ENCODE measurements at regions not wholly inside any gene's neighbourhood (a gene's known extent, or its start where the extent isn't known, plus 50 kb on each side); places are given as distances from the start of the nearest gene placed in this dataset.

DNA sequence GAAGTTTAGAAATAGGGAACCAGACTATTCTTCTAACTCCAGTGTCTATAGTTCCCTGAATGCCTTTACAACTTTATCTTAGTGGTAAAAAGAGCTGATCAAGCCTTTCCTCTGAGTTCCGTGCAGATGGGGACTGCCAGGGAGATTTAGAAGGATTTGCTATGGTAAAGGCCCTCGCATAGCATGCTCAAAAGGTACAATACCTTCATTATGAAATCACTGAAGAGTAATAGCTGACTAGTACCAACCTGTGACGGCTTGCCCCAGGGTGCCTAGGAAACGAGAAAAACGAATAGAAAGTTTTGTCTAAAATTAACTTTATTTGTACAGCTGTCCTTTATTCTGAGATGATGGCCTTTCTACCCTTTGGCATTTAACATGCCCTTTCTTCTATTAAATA, 150.1 kb upstream of the ARHGAP42 start:
- DNase-seq, result no peak

DNA sequence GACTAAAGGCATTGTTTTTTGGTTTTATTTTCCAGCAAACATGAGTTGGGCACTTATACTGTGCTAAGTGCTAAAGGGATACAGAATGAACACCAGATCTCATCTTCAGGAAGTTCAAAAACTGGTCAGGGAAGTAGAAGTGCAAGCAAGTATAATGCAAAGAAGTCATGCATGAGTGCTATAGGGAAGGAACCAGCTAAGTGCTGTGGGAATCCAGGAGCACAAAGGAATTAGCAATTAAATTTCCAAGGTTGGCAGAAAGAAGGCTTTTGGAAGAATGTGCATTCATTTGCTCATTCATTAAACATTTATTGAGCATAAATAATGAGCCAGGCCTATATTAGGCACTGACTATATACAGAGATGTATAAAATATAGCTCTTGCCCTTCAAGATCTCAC, 143.7 kb upstream of the ARHGAP42 start:
- DNase-seq, result no peak

DNA sequence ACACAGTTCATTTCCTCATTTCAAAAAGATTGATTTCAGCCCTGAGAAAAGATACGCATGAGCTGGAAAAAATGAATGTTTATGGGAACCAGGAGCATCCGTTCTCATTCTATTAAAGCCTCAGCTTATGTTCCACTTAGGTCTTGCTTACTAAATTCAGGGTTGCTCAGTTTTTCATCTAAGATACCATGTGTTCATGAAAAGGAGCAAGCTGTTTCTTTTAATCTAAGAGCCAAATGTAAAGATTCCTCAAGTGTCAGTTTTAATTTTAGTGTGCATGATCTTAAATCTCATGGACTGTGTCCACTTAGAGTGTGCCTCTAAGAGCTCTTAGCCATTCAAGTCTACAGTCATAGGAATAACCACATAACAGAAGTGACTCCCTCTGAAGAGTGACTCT, 141.5 kb upstream of the ARHGAP42 start:
- no peak for DNase-seq

DNA sequence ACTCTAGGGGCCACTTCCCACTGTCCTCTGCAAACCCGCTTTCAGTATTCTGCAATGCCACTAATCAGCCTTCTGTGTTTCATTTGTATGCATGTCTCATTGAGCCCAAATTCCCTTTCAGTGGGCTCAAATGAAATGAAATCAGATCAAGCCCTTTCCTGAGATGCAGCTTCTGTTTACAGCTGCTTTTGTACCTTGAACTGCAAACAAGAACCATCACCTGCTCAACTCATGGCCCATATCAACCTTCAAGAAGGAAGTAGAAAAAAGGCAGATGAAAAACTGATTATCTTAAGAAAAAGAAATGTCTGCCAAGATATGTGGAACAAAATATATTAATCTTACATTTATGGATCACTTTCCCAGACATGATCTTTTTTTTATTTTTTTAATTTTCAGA, 141.1 kb upstream of the ARHGAP42 start:
- no peak for DNase-seq

DNA sequence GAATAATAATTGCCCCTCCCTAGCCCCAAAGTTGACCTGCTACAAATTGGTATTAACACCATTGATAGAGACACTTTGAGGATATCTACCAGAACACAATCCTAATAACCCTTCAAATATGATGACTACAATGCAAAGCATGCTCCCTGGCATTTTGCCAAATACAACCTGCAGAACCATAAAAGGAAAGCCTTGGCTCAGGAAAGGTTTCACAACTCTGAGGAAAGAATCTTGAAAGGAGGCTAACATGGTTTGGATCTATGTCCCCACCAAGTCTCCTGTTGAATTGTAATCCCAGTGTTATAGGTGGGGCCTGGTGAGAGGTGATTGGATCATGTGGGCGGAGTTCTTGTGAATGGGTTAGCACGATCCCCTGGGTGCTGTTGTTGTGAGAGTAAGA, 140.4 kb upstream of the ARHGAP42 start:
- DNase-seq, result no peak

DNA sequence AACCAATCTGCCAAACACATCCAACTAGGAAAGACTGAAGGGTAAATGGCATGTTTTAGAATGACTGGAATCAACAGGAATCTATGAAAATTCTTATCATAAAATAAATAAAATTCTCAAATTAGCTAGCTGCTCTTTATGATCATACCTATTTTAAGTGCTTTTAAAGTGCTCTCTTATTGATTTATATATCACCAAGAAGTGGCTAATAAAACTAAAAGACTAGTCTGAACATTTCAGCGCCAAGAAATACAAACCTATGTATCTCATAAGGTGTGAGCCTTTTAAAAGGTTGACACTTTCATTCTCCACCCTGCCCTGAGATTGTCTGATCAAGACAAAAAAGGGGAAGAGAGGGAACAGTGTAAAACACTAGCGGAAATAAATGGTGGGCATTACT, 136.8 kb upstream of the ARHGAP42 start:
- no peak for DNase-seq

DNA sequence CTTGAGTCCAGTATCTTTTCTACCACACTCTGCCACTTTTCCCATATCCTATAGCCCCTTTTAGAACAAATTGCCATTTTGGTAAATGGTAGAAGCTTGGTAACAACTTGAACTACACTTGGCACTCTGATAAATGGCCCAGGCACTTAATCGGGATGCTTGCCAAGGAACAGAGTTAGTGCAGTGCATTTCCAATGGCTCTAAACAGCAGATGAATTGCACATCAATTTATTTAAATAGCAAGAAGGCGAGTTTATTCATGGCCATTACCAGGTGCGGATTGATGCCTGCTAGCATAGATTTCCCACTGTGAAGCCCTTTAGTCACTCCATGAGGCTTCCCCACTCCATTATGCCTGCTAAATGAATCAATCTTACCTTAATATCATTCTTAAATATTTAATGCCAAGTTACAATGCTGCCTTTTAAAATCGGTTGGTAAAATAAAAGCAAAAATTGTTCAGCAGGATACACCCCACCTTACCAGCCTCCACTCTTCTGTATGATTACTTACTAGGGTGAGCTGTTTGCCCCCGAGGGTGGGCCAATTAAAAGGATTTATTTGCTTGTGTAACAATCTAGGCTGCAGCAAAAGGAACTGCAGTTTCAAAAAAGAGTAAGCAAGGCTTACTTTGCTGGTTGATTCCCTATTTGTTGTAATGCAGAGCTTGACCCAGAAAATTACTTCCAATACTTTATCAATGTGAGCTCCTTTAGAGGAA, 136.0 kb upstream of the ARHGAP42 start:
- peak; percentile 77 for DNase-seq

DNA sequence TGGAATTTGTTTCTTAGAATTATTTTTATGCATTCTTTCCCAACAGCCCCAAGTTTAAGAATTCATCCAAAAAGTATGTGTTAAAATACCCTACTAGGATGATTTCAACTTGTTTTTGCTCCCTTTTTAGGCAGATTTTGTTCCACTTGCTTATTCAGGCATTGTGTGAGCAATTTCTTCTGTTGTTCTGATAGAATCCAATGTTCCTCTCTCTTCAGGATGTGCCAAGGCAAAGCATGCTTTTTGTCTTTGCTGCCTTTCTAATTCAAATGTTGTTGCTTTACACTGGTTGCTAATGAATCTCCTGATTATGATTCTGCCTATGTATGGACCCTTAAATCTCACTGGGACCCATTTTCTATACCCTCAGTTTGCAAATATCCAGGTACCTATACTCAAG, 131.2 kb upstream of the ARHGAP42 start:
- DNase-seq, result no peak

DNA sequence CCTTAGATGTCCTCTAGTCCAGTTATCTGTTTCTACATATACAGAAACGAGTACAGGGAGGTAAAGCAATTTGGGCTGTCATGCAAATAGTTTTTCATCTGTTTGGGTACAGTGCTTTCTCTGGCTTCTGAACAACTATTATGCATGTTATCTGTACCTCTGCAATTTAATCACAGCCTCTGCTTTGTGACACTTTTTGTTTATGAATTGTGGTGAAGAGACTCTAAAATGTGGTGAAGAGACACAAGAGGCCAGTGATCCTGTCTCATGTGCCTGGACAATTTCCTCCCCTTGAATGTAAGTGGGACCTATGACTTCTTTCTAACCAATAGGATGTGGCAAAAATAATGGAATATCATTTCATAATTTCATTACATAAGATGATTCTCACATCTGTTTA, 130.3 kb upstream of the ARHGAP42 start:
- DNase-seq, result no peak

DNA sequence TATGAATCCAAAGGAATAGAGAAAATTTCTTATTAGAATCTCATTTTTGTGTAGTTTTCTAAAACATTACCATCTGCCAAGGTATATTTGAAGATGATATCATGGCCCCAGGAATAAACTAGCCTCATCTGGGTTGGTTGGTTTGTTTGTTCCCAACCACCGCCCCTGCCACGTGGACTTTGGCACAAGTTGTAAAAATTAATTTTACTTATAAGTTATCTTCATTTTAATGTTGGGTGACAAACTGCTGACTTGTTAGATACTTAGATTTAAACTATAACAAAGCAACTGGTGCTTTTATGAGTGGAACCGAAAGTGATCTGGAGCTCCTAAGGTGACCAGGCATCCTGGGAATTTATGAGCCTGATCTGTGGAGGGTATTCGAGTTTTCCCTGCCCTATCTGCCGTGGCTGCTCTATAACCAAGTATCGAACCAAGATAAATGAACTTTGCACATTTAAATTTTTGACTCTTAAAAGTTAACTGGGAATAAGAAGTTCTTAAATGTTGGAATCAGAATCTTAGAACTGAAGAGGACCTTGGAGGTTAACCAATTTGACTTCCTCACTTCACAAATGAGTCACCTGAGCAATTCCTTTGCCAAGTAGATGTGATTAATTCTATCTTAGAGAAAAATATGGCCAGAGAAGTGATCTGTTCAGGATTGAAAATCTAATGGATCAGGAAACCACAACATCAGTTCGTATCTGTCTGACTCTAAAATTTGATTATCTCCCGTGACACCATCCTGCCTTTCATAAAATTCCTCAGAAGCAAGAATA, 129.1 kb upstream of the ARHGAP42 start:
- DNase-seq, result no peak

DNA sequence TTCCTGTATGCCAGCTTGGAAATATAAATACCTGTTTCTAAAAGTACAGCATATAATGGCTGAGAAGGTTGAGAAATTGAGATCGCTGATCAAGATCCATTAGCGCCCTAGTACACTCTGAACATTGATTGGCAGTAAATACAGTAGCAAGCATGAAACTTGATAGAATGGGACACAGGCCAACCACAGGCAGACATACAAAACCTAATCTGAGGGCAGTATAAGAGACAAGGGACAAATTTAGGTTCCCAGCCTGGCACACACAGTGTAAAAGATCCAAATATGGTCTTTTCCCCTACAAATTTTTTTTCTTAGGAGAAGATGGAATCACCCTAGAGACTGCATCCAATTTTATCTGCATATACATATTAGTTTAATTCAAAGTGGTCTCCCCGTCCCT, 126.5 kb upstream of the ARHGAP42 start:
- DNase-seq, result no peak

DNA sequence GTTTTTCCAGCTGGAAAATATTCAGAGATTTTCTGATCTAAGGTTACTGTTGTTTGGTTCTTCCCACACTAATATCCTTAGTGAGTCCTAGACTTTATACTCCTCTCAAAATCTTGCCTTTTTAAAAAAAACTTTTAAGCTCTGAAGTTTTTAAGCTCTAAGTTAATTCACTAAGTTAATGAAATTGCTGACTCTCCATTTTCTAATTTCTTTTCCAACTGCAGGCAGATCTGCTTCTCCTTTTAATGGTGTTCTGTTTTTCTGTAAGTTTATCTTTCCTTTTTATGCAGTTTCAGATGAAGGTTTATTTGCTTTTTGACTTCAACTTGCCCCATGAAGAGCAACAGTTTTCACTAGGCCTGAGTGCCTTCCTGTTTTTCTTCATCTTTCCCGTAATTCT, 125.8 kb upstream of the ARHGAP42 start:
- no peak for DNase-seq

DNA sequence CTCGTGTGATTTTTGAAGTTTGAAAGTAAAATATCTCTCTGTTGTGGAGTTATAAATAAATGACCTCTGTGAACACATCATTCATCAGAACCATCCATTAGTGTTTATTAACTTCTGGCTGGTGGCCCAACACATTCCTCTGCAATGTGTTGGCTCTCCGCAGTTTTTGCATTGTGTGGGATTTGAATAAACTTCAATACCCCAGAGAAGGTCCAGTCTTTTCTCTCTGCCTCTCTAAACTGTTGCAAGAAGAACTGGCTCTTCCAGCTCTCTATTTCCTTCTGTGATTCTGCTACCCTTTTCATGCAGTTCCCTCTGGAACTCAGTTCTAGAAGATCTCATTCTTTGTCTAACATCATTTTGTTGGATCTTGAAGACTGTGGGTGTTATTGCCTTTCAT, 125.0 kb upstream of the ARHGAP42 start:
- DNase-seq, result no peak

DNA sequence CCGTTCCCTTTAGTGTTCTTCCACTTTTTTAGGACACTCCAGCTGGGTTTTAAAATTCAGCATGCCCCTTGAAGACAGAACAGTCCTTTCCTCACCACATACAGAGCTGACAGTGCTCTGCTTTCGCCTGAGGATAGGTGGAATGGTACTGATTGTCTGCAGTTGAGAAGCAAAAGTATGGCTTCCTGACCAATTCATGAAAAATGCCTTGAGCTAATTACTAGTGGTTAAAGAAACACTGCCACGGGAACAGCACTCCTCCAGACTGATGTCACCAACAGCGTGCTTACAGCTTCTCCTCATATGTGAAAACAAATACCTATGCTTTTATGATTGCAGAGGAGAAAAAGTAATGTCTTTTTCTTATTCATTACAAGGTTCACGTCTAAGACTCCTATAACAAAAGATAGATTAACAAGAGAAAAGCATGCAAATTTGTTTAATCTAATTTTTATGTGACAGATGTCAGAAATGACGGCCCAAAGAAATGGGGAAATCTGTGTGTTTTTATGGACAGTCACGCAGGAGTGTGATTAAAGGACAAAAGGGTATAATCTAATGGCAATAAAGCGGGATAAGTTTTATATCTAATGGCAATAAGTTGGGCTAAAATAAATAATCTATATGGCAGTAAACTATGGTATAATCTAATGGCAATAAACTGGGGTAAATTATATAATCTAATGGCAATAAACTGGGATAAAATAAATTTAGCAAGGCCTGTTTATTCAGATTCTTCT, 123.4 kb upstream of the ARHGAP42 start:
- no peak for DNase-seq

DNA sequence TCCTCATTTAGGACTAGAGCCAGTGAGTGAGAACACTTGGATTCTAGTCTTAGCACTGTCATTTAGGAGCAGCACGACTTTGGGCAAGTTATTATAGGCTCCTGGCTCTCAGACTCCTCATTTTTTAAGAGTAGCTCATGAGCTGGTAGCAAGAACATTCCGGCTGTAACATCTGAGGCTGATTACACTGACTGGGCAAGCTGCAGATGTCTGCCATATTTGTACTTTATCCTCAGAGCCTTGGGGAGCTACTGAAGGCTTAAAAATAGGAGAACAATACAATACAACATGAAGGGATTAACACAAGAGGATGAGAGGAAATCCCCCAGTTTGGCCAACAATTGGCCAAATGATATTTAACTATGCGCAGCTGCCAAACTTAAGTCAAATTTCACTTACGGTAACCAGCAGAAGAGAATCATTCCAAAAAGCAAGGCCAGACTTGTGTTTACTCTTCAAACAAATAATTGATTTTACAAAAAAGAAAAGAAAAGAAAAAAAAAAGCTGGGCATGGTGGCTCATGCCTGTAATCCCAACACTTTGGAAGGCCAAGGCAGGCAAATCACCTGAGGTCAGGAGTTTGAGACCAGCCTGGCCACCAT, 113.1 kb upstream of the ARHGAP42 start:
- DNase-seq, result no peak

DNA sequence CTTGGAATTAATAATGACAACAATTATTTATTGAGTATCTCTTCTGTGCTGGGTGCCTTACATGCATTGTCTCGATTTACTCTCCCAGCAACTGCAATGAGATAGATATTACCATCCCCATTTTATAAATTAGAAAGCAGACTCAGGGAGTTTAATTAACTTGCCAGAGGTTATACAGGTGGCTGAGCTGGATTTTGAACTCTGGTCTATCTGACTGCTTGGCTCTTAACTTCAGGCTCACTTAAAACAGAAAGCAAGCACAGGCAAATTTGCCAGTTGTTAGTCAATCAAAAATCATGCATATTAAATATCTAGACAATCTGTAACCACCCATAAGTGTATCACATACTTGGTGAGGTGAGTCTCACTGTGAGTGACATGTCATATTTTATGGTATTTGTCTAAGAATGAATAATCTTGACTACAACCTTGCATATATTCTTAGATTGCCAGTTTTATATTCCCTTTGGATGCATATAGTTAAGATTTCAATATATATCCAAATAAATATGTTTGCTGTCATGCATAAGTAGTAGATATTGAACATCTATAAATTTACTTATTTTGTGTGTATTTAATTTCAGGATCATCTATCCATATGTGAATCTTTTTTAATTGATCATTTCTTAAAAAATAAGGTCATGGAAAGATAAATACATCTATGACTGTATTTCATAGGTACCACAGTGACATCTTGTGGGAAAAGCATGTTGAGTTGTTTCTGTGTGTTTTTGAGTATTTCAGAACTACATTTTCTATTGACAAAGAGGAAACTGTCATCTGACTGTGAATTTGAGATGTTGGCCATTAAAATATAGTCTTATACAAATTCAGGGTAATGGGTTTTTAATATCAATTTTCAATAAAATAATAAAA, 112.0 kb upstream of the ARHGAP42 start:
- peak; percentile 32 for DNase-seq

DNA sequence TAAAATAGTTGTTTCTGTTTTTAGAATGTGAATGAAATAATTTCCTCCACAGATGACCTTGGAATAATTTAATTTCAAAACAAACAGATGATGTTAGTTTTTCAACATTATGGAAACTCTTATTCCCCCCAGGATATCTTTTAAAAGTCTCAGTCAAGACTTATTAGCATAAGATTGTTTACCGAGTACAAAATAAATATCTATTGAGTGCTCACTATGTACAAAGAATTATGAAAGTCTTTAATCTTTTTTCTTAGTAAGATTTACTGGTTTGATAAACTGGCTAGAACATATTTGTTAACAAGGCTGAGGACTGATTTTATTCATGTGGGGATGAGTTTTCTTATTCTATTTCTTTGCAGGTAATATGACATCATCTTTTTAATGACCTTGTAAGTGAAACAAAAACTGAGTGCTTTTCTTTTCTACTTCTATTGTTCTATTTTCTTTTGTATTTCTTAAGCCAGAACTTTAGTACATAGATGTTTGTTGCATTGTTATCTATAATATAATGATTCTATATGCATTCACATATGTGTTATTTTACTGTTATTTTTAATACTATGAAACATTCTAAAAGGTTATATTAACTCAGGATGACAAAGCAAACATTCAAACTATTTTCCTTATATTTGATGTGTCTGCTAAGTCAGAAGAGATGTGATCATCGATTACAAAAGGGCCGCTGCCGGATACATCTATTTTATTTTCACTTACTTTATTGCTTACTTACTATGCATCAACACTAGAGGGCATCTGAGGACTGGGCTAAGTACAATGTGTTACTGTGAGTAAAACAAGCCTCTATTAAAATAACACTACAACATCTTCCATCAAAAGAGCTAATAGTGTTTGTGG, 111.0 kb upstream of the ARHGAP42 start:
- peak; percentile 72 for DNase-seq

DNA sequence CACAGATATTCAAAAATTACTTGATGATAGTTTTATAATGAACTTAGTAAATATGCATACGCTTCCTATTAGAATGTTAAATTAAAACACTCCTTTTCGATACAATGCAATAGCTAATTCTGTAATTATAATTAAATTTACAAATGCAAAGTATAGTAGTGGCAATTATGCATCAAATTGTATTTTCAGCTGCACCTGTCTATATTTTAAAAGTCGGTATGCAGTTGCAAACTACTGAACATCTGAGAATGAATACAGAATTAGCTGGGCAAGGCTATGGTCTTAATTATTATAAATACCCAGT, 110.4 kb upstream of the ARHGAP42 start:
- DNase-seq, result no peak

DNA sequence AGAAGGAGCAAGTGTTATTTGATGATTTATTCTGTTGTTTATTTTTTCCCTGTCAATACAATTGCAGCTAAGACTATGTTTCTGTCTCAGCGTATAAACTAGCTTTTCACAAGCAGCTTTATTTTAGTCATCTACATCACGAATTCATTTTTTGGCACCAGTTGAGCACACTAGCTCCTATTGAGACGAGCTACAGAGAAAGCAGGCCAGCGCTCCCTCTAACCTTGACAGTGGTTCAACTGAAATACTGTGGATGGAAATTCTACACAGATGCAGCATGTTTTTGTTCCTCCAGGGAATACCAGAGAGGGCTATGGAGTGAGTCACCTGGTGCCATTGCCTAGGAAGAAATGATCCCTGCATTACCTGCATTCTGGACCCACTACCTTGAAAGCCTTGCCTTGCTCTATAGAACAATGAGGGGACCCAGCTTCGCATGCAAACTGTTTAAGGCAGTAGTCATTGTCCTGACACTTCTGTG, 108.2 kb upstream of the ARHGAP42 start:
- no peak for DNase-seq

DNA sequence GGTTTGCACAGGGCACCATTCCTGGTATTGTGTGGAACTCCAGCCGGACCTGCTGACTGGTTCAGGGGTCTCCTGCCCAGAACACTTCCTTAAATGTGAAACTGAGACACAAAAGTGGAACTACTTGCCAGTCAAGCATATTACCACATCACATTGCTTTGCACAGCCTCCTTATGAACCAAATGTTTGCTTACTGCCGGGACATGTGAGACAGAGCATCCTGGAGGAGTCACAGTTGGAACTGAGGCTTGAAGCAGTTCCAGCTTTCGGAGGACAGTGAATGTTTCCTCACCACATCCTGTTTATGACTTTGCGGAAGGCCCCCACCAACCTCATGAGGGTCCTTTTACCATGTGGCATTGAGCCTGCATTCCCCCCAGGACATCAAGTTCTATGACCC, 105.8 kb upstream of the ARHGAP42 start:
- no peak for DNase-seq

DNA sequence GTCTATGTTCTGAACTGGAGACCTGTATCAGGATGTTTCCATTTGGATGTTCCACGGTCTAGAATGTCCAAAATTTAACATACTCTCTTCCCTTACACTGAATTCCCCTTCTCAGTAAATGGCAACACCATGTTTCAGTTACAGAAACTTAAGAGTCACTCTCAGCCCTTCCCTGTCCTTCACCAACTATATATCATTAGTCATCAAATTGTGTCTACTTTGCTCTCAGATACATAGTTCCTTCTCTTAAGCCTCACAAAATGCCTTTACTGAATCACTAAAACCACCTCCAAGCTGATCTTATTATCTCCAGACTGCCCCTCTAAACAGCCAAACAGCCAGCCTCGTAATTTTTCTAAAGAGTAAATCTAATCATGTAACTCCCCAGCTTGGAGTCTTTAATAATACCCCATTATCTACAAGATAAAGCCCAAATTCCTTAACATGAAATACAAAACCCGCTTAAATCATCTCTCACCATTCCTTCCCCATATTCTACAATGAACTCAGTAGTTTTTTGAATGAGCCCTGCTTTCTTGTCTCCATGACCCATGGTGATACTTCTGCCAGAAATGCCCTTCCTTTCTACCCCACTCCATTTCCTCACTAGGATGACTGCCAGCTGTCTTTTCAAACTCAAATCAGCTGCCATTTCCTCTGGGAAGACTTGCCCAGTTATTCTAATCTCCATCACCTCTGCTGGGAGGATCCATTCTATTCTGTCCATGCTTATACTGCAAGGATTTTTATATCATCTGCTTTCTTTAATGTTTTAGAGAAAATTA, 102.7 kb upstream of the ARHGAP42 start:
- no peak for DNase-seq
